Medulla oblongata (tissue), 1 donor: ENCODE measurements at regions not wholly inside any gene's neighbourhood (a gene's known extent, or its start where the extent isn't known, plus 50 kb on each side); places are given as distances from the start of the nearest gene placed in this dataset.
"Not testable (repeated sequence)": the region's sequence is repeated elsewhere in the genome, so short reads cannot be mapped to it uniquely, and the experiment has no call there.

ENCODE experiments used
- DNase-seq: peaks from one replicate; pipeline ENCODE4 v3.0.0-alpha.2; 2015; ENCODE audit errors: extremely low spot score

DNA sequence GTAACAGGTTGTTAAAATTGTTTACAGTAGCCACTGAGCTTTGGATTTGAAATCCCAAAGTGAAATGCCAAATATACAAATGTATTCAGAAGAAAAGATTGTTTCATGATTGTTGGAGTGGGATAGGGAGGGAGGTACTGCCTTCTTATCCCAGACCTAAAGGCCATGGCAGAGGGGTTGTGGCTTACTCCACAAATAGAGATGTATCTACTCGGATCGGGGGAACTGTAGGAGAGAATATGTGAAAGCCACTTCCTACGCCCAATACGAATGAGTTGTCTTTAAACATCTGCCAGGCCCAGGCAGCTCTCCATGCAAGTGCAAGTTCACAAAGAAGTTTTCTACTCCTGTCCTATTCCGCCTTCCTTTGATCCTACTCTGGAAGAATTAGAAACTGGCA lies 150.2 kb upstream of the PRSS12 start:
- not testable (repeated sequence) for DNase-seq

DNA sequence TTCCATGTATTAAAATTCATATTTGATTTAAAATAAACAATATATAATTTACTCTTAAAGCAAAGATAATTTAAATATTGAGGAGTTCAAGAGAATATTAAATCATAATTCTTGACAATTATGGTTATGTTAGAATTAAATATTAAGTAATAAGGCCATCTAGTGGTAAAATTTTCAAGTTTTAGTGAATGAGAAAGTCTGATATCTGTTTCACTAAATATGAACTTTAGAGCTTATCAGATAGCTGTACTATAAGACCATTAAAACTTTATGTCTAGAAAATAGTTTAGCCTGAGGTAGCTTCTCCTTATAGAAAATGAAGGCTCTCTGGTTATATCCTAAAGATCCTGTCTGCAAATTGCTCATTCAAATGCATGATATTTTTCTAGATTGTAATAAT lies 152.1 kb upstream of the PRSS12 start:
- DNase-seq = not testable (repeated sequence)

DNA sequence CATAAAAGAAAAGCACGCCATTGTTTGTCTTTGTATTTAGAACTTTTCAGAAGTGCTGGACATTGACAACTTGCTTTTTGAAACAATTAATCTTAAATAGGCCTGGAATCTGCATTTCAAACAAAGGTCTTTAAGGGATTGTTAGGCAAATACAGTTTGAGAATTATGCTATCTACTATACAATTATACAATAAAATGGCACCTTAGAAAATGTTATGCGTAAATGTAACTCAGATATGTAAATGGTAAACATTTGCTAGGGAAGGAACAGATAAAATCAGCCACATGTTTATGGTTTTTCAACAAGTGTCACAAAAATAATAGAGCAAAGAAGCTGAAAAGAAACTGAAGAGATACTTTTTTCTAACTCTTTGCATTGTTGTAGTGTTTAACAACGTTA lies 152.7 kb upstream of the PRSS12 start:
- not testable (repeated sequence) for DNase-seq

DNA sequence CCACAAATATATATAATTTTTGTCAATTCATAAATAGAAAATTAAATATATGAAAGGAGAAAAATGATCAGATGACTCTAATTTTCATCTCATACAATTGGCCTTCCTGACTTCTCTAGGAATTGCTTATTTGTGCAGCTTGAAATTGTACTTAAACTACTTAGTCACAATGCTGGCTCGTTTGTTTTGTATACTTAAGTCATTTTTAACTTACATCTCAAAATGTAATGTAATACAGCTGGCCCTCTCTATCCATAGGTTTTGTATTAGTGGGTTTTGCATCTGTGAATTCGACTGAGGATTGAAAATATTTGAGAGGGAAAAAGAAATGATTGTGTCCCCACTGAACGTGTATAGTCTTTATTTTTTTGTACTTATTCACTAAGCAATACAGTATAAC lies 160.1 kb upstream of the PRSS12 start:
- not testable (repeated sequence) for DNase-seq

DNA sequence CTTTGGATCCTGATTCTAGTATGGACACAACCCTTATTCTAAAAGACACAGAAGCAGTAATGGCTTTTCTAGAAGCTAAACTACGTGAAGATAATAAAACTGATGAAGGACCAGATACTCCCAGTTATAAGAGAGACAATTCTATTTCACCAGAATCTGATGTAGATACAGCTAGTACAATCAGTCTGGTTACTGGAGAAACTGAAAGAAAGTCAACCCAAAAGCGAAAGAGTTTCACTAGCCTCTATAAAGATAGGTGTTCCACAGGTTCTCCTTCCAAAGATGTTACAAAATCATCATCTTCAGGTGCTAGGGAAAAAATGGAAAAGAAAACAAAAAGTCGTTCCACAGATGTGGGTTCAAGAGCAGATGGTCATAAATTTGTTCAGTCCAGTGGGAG lies 161.5 kb upstream of the PRSS12 start:
- DNase-seq = not testable (repeated sequence)

DNA sequence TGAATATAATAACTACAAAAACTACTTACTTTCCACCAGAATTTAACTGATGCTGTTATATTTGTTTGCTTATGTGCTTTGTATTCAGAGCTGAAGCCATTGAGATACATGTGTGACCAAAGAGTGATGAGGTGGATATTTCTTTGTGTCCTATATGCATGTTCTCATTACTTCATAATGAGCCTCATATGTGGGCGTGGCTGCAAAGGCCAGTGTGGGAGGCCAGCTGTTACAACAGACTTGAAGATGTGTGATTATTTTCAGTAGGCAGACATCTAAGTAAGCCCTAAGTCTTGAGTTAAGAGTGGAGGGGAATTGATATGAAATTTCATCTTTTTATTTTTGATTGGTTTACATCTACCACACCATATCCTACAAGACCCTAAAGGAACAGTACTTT lies 163.3 kb upstream of the PRSS12 start:
- DNase-seq = not testable (repeated sequence)

DNA sequence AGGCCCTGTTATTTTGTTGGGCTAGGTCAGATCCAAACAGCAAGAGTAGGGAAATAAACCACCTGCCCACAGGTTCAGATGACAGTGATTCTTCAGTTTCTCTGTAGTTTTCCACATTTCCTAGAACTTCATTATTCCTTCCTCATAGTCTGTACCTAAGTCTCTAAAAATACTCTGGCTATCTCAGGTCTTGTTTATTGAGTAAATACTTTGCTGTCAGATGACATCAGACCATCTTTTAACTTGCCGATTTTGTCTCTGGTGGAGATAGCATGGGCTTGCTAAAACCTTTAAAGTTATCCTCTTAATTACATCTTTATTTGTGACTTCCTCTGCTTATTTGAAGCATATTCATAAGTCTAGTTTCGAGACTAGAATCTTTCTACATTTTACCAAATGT lies 155.1 kb upstream of the METTL14 start:
- not testable (repeated sequence) for DNase-seq

DNA sequence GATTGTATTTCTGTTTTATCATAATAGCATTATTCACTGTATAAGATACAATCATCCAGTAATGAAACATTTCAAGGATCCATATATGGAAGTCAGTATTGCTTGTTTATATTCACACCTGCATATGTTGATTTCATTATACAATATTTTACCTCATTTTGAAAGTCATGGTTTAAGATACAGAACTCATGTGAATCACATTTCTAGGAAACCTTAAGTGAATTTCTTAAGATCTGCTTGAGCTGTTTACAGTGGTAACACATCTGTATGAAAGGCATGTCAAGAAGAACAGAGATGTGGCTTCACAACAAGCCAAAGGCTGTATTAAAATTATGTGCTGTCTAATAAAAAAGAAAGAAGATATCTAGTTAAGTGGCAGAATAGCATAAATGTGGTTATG lies 153.2 kb upstream of the METTL14 start:
- not testable (repeated sequence) for DNase-seq

DNA sequence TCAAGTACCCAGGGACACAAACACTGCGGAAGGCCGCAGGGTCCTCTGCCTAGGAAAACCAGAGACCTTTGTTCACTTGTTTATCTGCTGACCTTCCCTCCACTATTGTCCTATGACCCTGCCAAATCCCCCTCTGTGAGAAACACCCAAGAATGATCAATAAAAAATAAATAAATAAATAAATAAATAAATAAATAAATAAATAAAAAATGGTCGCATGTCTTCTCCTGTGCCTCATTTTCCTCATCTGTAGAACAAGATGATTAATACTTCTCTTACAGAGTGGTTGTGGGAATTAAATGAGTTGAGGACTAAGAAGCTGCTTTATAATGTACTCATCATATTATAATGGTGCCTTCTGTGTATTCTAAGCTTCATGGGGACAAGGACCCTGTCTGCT lies 149.4 kb upstream of the METTL14 start:
- not testable (repeated sequence) for DNase-seq

DNA sequence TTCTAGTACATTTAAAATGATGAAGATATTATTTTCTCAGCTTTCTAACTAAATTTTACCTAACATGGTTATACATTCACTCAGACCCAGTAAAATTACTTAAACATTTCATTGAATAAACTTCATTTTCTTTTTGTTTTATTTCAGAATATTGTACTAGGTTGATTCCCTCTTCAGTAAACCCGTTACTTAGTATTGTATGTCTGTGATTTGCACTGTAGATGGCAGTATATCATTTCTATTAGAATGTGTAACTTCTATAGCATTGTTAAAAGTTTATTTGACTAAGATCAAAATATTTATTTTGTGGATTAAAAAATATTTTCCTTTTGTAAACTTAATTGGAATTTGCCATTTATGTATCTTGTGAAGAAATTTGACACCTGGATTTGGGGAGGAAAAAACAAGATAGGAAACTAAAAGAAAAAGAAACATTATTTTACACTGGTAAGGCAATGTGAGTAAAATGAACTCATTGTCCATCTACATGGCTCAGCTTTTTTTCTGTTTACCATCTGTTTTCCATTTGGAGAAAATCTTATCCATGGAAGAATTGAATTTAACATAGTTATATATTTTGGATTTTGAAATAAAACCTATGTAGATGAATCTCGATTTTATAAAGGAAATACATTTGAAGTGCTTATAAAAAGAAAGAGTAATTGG lies 145.6 kb upstream of the METTL14 start:
- peak; percentile 33 for DNase-seq

DNA sequence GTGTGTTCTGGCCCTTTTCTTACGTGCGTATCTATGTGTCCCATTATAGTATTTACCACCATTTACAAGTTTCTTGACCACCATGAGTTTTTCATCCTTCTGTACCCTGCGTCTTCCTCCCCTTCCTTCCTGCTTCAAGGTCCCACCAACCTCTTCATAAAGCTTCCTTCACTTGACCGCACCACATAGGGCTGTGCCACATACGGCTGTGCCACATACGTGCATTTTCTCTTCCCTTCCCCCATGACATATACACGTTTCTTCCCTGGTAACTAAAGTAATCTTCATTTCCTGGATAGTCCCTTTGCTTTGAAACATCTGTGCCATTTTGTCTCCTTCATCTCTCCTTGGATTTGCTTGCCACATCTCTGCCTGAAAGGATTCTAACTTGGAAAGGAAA lies 128.6 kb upstream of the METTL14 start:
- not testable (repeated sequence) for DNase-seq

DNA sequence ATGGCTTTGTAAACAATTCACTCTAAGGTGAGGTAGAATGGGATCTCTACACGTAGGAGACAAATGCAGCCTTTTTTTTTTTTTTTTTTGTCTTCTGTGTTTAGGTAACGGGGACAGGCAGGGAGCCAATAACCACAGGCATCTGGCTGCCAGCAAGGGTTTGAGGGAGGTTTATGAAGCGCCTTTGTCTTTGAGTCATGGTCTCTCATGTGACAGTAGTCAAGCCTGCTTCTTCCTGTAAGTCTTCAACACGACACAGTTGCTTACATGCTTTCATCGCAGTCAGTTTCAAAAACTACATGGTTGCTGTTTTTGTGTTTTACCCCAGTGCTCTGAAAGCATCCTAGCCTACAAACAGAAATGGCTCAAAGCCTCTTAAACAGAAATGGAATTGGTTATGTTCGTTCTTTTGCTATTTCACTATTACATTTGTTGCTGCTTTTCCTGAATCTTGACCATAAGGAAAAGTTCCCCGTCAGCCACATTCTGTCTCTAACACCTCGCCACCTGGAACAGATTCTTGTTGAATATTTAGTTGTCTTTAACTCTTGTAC lies 127.8 kb upstream of the METTL14 start:
- DNase-seq = peak; percentile 21

DNA sequence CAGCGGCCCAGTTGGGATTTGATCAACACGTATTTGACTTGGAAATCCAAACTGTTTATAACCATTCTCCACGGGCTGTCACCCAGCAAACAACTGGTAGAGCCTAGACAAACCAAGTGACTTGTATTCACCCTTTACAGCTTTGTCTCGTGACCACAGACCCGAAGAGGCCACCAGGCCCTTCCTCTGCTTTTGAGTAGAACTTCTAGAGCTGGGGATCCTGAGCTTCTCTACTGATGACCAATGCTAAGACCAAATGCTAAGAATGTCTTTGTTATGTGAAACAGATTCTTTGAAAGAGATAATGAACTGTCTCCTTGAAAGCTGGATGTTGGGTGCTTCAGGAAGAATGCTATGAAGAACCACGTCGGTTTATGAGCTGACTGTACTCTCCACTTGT lies 127.0 kb upstream of the METTL14 start:
- not testable (repeated sequence) for DNase-seq

DNA sequence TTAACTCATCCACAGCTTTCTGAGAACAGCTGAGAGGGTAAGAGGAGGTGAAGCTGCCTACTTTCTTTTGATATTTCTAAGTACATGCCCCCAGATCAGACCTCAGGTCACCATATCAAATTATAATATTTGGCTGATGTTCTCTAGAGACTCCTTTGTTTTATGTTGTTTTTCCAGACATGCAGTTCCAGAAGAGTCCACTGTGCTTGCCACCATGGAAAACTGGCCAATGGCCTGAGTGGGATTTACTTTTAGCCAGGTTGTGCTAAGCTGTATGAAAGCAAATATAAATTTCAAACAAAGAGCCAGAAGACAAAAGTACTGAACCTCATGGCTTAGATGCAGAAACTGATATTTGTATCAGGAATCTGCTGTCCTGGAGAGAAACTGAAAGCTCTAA lies 123.6 kb upstream of the METTL14 start:
- DNase-seq = not testable (repeated sequence)

DNA sequence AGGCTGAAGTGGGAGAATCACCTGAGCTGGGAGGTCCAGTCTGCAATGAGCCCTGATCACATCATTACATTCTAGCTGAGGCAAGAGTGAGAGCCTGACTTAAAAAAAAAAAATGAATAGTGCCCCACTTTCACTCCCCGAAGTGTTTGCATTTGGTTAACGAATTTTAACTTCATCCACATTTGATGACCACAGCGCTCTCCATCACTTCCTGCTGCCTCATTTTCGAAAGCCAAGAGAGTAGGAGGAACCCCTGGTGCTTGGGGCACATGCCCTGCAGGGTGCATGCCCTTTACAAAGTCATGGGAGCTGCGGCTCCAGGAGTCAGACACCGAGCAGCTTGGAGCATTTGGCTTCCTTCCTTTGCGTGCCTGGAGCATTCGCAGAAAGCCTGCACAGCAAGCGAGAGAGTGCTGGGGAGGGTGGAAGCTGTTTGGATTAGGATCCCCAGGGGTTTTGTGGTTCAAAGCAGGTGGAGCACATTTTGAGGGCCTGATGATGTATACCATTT lies 119.1 kb upstream of the METTL14 start:
- DNase-seq = not testable (repeated sequence)

DNA sequence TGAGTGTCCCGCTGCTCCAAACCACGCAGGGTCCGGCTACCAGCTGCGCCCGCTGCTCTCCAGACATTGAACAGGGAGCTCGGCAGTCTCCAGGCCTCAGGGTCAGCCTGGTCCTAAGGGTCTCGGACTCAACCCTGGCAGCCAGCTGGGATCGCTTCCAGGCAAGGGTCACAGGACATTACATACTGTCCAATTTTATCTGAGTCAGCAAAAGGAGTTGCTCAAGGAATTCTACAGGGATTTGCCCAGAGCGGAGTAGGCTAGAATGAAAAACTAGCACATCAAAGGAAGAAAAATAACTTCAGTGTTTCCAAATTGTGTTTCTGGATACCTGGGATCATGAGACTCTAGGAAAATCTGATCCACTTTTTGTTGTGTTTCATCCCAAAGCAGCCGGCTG lies 112.2 kb upstream of the METTL14 start:
- DNase-seq = not testable (repeated sequence)

DNA sequence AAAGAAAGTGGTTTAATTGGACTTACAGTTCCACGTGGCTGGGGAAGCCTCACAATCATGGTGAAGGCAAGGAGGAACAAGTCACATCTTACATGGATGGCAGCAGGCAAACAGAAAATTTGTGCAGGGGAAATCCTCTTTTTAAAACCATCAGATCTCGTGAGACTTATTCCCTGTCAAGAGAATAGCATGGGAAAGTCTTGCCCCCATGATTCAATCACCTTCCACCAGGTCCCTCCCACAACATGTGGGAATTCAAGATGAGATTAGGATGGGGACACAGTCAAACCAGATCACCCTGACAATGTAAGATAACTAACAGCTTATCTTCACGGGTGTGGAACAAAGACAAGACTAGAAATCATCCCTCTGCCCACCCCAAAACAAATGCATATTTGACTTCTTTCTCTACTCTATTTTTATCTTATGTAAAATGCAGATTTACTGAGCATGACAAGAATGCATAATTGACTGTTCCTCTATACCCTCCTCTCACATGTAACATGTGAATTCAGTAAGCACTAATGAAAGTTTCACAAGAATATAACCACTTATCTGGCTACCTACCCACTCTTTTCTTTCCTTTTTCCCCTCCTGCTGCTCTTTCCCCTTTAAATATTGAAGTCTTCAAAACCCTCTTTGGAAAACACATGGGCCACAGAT lies 110.8 kb upstream of the METTL14 start:
- not testable (repeated sequence) for DNase-seq

DNA sequence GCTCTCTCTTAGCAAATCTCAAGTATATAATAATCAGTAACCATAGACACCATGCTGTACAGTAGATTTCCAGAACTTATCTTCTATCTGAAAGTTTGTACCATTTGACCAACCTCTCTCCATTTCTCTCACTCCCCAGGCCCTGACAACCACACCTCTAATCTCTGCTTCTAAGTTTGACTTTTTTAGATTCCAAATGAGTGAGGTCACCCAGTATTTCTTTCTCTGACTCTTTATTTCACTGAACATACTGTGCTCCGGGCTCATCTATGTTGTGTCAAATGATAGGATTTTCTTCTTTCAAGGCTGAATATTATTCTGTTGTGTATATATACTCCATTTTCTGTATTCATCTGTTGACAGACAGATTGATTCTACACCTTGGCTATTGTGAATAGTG lies 110.1 kb upstream of the METTL14 start:
- not testable (repeated sequence) for DNase-seq

DNA sequence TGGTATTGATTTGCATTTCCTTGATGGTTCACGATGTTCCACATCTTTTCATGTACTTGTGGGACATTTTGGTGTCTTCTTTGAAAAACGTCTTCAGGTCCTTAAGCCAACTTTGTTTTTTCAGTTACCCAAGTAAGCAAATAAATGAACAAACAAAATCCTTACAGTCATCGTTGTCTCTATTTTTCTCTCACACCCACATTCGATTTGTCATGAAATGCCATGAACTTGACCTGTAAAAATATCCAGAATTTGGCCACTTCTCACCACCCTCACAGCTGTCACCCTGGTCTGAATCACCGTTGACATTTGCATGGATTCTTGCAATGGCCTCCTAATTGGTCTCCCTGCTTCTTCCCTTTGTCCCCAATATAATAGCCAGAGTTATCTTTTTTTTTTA lies 109.5 kb upstream of the METTL14 start:
- not testable (repeated sequence) for DNase-seq

DNA sequence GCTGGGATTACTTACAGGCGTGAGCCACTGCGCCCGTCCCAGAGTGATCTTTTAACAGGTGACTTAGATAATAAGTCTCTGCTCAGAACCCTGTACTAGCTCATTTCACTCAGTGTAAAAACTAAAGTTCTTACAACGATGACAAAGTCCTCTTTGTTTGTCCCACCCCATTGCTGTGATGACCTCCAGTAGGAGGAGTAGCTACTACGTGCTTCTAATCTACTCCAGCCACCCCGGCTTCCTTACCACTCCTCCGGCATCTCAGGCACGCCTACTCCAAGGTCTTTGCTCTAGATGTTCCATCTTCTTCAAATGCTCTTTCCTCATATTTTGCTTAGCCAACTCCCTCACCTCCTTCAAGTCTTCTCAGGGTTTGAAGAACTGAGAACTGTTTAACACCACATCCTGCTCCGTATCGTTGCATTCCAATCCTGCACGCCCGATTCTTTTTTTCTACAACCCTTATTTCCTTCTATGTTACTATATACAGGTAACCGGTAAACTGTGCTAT lies 108.4 kb upstream of the METTL14 start:
- DNase-seq = not testable (repeated sequence)

DNA sequence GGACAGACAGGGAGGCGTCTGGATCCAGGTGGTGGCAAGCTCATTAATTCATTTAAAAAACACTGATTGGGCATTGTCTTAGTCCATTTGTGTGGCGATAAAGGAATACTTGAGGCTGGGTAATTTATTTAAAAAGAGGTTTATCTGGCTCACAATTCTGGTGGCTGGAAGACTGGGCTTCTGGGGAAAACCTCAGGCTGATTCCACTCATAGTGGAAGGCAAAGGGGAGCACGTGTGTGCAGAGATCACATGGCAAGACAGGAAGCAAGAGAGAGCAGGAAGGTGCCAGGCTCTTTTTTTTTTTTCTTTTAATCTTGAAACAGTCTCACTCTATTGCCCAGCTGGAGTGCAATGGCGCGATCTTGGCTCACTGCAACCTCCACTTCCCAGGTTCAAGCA lies 100.2 kb upstream of the METTL14 start:
- no peak for DNase-seq

DNA sequence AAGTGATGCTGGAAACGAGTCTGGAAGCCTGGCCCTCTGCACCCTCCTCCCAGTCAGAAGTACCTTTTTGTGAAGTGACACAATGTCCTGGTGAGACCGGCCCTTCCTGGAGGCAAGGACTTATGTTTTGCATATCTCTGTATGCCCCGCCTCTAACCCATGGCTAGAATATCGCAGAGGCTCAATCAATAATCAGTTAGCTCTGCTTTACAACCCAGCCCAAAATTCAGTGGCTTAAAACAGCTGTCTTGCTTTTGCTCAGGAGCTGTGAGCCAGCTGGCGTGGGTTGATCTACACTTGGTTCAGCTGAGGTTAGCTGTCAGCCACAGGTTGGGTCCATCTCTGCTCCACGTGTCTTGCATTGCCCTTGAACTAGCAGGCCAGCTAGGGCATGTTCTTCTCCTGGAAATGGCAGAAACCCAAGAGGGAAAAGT lies 98.8 kb upstream of the METTL14 start:
- DNase-seq = no peak
